Stimulated activated effector memory CD8-positive, alpha-beta T cell treated with anti-CD3 and anti-CD28 coated beads, Interleukin-12 subunit alpha, Interleukin-12 subunit beta, amount 100 ng/mL, for 72 hours (primary cell): ENCODE measurements at regions not wholly inside any gene's neighbourhood (a gene's known extent, or its start where the extent isn't known, plus 50 kb on each side); places are given as distances from the start of the nearest gene placed in this dataset.

ENCODE experiments used
- ATAC-seq: fragments of 150-1000 bp; cut with Tn5 transposase; 2 replicates; pipeline ENCODE4 v1.10.0; 2021
- DNase-seq, 2 donors: peaks; one replicate each; pipeline ENCODE4 v3.0.0; 2021 to 2022; ENCODE audit warnings: low spot score in 2 of 2
- H3K27ac Mint-ChIP-seq: one replicate; pipeline ENCODE4 v1.8.0; 2022; ENCODE audit warnings: mild to moderate bottlenecking, mixed read lengths
- H3K36me3 Mint-ChIP-seq: one replicate; pipeline ENCODE4 v1.8.0; 2022; ENCODE audit warnings: mild to moderate bottlenecking, mixed read lengths
- H3K4me1 Mint-ChIP-seq: one replicate; pipeline ENCODE4 v1.8.0; 2022; ENCODE audit warnings: mixed read lengths
- H3K4me3 Mint-ChIP-seq: one replicate; pipeline ENCODE4 v1.8.0; 2022; ENCODE audit warnings: mild to moderate bottlenecking, mixed read lengths
- H3K9me3 Mint-ChIP-seq: one replicate; pipeline ENCODE4 v1.8.0; 2022; ENCODE audit warnings: mixed read lengths

- no peak for ATAC-seq
- H3K36me3 Mint-ChIP-seq, result no peaks in the 10 kb centered on the region
- H3K4me3 Mint-ChIP-seq, result no peak overlapping the region
- H3K9me3 Mint-ChIP-seq, result peaks cover 11% of the 10 kb centered on the region
- DNase-seq, result no peak
- H3K27ac Mint-ChIP-seq, result no peak overlapping the region
- no peaks in the 10 kb centered on the region for H3K4me1 Mint-ChIP-seq
Measured at GRCh38 chr21:24179110-24179509, 1428.2 kb downstream of the MRPL39 start.

GRCh38 chr21:24175106-24175505 lies 1432.2 kb downstream of the MRPL39 start:
- DNase-seq (no peak), ATAC-seq (no peak)
- Mint-ChIP-seq H3K36me3 (no peaks in the 10 kb centered on the region), H3K4me3 (no peak overlapping the region), H3K27ac (no peak overlapping the region), H3K4me1 (no peaks in the 10 kb centered on the region), H3K9me3 (peaks cover 14% of the 10 kb centered on the region)

- H3K4me1 Mint-ChIP-seq, result no peaks in the 10 kb centered on the region
- H3K36me3 Mint-ChIP-seq, result no peaks in the 10 kb centered on the region
- DNase-seq (no peak), ATAC-seq (no peak)
- no peak overlapping the region for H3K4me3 Mint-ChIP-seq
- H3K27ac Mint-ChIP-seq, result no peak overlapping the region
- peaks cover 9% of the 10 kb centered on the region for H3K9me3 Mint-ChIP-seq
Measured at GRCh38 chr21:24171736-24172135, 1435.5 kb downstream of the MRPL39 start.

DNA sequence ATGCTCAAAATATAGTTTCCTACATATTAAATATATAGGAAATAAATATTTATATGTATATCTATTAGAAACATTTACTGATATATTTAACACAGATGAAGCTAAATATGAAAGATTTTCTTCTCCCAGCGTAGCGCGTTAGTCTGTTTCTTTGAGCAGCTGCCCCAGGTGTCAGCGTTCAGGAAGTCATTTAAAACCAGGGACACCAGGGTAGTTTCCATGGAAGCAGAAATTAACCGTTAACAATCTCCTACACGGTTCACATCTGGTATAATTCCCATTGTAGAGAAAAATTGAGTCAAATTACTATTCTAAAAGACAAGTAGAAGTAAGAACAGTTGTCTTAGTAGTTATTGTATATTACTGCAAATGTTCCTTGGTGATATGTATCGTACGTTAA lies 1443.7 kb downstream of the MRPL39 start:
- H3K27ac Mint-ChIP-seq, result no peak overlapping the region
- DNase-seq, result no peak

GRCh38 chr21:24160528-24160927 lies 1446.8 kb downstream of the MRPL39 start:
- Mint-ChIP-seq H3K9me3 (peaks cover 6% of the 10 kb centered on the region), H3K4me3 (no peak overlapping the region), H3K36me3 (no peaks in the 10 kb centered on the region), H3K4me1 (no peaks in the 10 kb centered on the region), H3K27ac (no peak overlapping the region)
- ATAC-seq (no peak), DNase-seq (no peak)

More for the DNA sequence above, 1443.7 kb downstream of the MRPL39 start:
- H3K9me3 Mint-ChIP-seq, result peaks cover 8% of the 10 kb centered on the region
- no peak overlapping the region for H3K4me3 Mint-ChIP-seq
- no peak for ATAC-seq
- no peaks in the 10 kb centered on the region for H3K4me1 Mint-ChIP-seq
- no peaks in the 10 kb centered on the region for H3K36me3 Mint-ChIP-seq

- Mint-ChIP-seq H3K9me3 (peaks cover 10% of the 10 kb centered on the region), H3K4me3 (no peak overlapping the region), H3K36me3 (no peaks in the 10 kb centered on the region), H3K27ac (no peak overlapping the region), H3K4me1 (no peaks in the 10 kb centered on the region)
- ATAC-seq (no peak), DNase-seq (no peak)
Measured at GRCh38 chr21:24153137-24153536, 1454.1 kb downstream of the MRPL39 start.

DNA sequence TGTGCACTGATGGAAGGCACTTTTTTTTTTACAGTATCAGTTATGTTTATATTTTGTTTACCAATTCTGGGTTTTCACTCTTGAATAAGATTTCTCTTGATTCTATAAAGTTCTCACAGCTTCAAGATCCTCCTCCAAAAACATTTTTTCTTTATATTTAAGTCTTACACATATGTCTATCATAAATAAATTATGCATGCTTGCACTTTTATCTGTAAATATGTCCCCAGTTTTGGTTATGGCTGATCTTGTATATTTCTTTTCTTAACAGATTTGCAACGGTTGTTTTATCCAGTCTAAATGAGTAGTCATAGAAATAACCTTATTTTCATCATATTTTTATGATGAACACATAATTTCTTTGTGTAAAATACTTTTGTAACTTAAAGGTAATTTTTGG lies 1456.5 kb downstream of the MRPL39 start:
- H3K36me3 Mint-ChIP-seq, result no peaks in the 10 kb centered on the region
- ATAC-seq (no peak), DNase-seq (no peak)
- no peak overlapping the region for H3K4me3 Mint-ChIP-seq
- no peak overlapping the region for H3K27ac Mint-ChIP-seq
- no peaks in the 10 kb centered on the region for H3K4me1 Mint-ChIP-seq
- H3K9me3 Mint-ChIP-seq, result peaks cover 12% of the 10 kb centered on the region

DNA sequence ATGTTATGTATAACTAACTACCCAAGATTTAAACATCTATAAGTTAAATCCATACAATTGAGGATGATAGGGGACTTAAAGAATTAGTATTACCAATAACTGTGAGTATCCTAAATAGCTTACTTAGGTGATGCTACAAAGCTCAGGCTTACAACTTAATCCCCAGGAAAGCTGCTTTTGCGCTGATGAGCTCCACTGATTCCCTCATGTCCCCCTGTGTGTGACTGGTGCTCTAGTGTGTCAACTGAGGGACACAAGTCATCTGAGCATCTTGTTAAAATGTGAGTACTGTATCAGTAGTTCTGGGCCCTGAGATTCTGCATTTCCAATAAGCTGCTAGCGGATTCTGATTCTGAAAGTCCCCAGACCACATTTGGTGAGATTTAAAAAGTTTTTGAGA lies 1458.8 kb downstream of the MRPL39 start:
- no peak overlapping the region for H3K4me3 Mint-ChIP-seq
- ATAC-seq, result no peak
- peaks cover 12% of the 10 kb centered on the region for H3K9me3 Mint-ChIP-seq
- no peak overlapping the region for H3K27ac Mint-ChIP-seq
- DNase-seq, result no peak
- H3K4me1 Mint-ChIP-seq, result no peaks in the 10 kb centered on the region
- no peaks in the 10 kb centered on the region for H3K36me3 Mint-ChIP-seq

- no peak overlapping the region for H3K27ac Mint-ChIP-seq
Measured at GRCh38 chr21:24147674-24148073, 1459.6 kb downstream of the MRPL39 start.

DNA sequence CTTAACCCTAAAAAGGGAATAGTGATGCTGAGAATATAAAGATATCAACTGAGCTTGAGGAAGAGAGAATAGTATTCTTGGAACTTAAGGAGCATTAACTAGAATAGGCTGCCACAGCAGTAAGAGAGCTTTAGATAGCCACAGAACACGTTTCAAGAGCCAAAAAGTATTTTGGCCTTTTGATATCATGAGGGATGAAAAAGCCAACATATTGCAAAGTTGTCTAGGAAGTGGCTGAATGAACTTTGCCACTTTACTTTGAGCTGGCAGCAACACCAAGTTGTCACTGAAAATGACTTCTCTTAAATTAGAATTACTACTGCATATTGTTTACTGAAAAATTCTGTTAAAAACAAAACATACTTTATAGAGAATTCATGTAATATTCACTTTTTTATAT lies 1476.2 kb downstream of the MRPL39 start:
- Mint-ChIP-seq H3K4me3 (no peak overlapping the region), H3K27ac (no peak overlapping the region), H3K9me3 (peaks cover 6% of the 10 kb centered on the region), H3K4me1 (no peaks in the 10 kb centered on the region), H3K36me3 (no peaks in the 10 kb centered on the region)
- no peak for ATAC-seq
- no peak for DNase-seq

More at GRCh38 chr21:24147674-24148073, 1459.6 kb downstream of the MRPL39 start:
- Mint-ChIP-seq H3K4me1 (no peaks in the 10 kb centered on the region), H3K9me3 (peaks cover 9% of the 10 kb centered on the region), H3K36me3 (no peaks in the 10 kb centered on the region), H3K4me3 (no peak overlapping the region)
- ATAC-seq (no peak), DNase-seq (no peak)

DNA sequence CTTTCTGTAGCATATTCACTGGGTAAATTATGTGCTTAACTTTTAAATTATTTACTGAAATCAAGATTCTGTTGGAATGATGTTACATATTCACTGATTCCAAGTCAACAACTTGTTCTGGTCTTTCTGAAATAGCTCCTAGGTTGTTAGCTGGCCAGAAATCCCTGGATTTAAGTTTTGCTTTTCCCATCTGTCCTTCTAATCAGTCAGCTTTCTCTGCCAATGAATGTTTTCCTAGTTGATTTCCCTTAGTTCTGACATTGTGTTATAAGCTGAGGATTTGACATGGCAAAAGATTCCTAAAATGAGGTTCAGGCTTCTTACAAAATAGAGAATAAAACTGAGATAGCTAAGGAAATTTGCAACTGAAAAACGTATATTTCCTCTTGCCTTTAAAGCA lies 1479.6 kb downstream of the MRPL39 start:
- ATAC-seq, result no peak
- Mint-ChIP-seq H3K27ac (no peak overlapping the region), H3K4me3 (no peak overlapping the region), H3K36me3 (no peaks in the 10 kb centered on the region), H3K9me3 (peaks cover 5% of the 10 kb centered on the region), H3K4me1 (no peaks in the 10 kb centered on the region)
- DNase-seq, result no peak

GRCh38 chr21:24123785-24124184 lies 1483.5 kb downstream of the MRPL39 start:
- no peak for ATAC-seq
- no peaks in the 10 kb centered on the region for H3K4me1 Mint-ChIP-seq
- peaks cover 4% of the 10 kb centered on the region for H3K9me3 Mint-ChIP-seq
- H3K27ac Mint-ChIP-seq, result no peak overlapping the region
- H3K36me3 Mint-ChIP-seq, result no peaks in the 10 kb centered on the region
- DNase-seq, result no peak
- no peak overlapping the region for H3K4me3 Mint-ChIP-seq

GRCh38 chr21:24118738-24119459 lies 1488.4 kb downstream of the MRPL39 start:
- H3K9me3 Mint-ChIP-seq, result peaks cover 5% of the 10 kb centered on the region
- H3K36me3 Mint-ChIP-seq, result no peaks in the 10 kb centered on the region
- H3K27ac Mint-ChIP-seq, result no peak overlapping the region
- no peaks in the 10 kb centered on the region for H3K4me1 Mint-ChIP-seq
- no peak overlapping the region for H3K4me3 Mint-ChIP-seq
- no peak for ATAC-seq
- no peak for DNase-seq

DNA sequence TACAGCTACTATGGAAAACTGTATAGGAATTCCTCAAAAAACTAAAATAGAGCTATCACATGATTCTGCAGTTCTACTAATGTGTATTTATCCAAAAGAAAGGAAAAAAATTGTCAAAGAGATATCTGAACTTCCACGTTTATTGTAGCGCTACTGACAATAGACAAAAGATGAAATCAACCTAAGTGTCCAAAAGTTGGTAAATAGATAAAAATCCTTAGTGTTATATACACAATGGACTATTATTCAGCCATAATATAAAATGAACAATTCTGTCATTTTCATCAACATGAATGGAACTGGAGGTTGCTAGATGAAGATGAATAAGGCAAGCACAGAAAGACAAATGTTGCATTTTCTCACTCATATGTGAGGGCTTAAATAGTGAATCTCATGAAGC lies 1492.1 kb downstream of the MRPL39 start:
- Mint-ChIP-seq H3K36me3 (no peaks in the 10 kb centered on the region), H3K4me1 (no peaks in the 10 kb centered on the region), H3K4me3 (no peak overlapping the region), H3K9me3 (peaks cover 8% of the 10 kb centered on the region), H3K27ac (no peak overlapping the region)
- ATAC-seq (no peak), DNase-seq (no peak)

GRCh38 chr21:24112020-24112419 lies 1495.3 kb downstream of the MRPL39 start:
- no peak for DNase-seq
- no peak overlapping the region for H3K4me3 Mint-ChIP-seq
- H3K27ac Mint-ChIP-seq, result no peak overlapping the region
- H3K9me3 Mint-ChIP-seq, result peaks cover 3% of the 10 kb centered on the region
- ATAC-seq, result no peak
- H3K36me3 Mint-ChIP-seq, result no peaks in the 10 kb centered on the region
- no peaks in the 10 kb centered on the region for H3K4me1 Mint-ChIP-seq

DNA sequence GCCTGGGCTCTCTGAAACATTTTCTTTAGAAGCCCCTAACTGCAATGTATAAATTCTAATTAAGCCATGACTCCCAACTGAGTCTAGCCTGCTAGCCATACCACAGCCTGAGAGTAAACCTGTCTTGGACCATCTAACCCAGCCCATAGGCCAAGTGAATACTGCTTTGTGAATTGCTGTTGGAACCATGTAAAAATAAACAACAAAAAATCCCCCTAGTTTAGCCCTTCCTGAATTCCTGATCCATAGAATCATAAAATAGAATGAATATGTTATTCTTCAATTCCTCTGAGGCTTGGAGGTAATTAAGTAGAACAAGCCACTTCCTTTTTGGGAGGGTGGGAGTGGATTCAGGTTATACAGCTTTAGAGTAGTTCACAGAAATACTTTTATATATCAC lies 1496.4 kb downstream of the MRPL39 start:
- ATAC-seq, result no peak
- H3K9me3 Mint-ChIP-seq, result peaks cover 3% of the 10 kb centered on the region
- H3K36me3 Mint-ChIP-seq, result no peaks in the 10 kb centered on the region
- H3K27ac Mint-ChIP-seq, result no peak overlapping the region
- no peak overlapping the region for H3K4me3 Mint-ChIP-seq
- no peaks in the 10 kb centered on the region for H3K4me1 Mint-ChIP-seq
- DNase-seq, result no peak

DNA sequence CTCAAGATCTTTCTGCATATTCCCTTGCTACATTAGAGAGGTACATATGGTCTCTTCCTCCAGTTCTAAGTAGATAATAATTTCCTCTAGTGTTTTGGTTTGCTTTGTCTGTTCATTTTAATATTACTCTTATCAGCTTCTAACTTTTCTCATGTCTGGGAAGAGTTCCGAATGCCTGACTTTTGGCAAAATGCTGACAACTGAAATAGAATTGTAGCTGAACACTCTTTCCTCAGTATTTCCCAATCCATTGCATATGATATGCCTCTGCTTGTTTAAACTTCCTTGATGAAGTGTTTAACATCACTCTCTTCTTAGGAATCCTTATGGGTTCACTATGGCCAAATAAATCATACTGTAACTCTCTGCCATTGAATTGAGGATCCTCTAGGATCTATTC lies 1510.1 kb downstream of the MRPL39 start:
- ATAC-seq (no peak), DNase-seq (no peak)
- H3K4me1 Mint-ChIP-seq, result no peaks in the 10 kb centered on the region
- peaks cover 11% of the 10 kb centered on the region for H3K9me3 Mint-ChIP-seq
- no peak overlapping the region for H3K4me3 Mint-ChIP-seq
- no peaks in the 10 kb centered on the region for H3K36me3 Mint-ChIP-seq
- no peak overlapping the region for H3K27ac Mint-ChIP-seq
